Activated T-helper 2 cell treated with anti-CD3 and anti-CD28 coated beads, Interferon-gamma antibody, Interleukin-2, Interleukin-4, amounts not matched to agents 10 μg/mL and 5 μg/mL and 100 μg/mL, durations not matched to agents 14 hours and 24 hours and 36 hours (primary cell): ENCODE measurements at regions not wholly inside any gene's neighbourhood (a gene's known extent, or its start where the extent isn't known, plus 50 kb on each side); places are given as distances from the start of the nearest gene placed in this dataset.
"Not testable (repeated sequence)": the region's sequence is repeated elsewhere in the genome, so short reads cannot be mapped to it uniquely, and the experiment has no call there.

Experiments used
- DNase-seq: peaks from one replicate; pipeline ENCODE4 v3.0.0; 2021; ENCODE audit warnings: low spot score
- H3K27ac Mint-ChIP-seq: one replicate; pipeline ENCODE4 v1.8.0; 2021; ENCODE audit warnings: mixed read lengths
- H3K27me3 Mint-ChIP-seq: one replicate; pipeline ENCODE4 v1.8.0; 2021; ENCODE audit warnings: low read depth, mixed read lengths
- H3K36me3 Mint-ChIP-seq: one replicate; pipeline ENCODE4 v1.8.0; 2021; ENCODE audit warnings: low read depth, mixed read lengths
- H3K4me1 Mint-ChIP-seq: one replicate; pipeline ENCODE4 v1.8.0; 2021; ENCODE audit warnings: low read depth, mixed read lengths
- H3K4me3 Mint-ChIP-seq: one replicate; pipeline ENCODE4 v1.8.0; 2021; ENCODE audit warnings: low read depth, mild to moderate bottlenecking, moderate library complexity, mixed read lengths
- H3K9me3 Mint-ChIP-seq: one replicate; pipeline ENCODE4 v1.8.0; 2021; ENCODE audit warnings: mixed read lengths
- intact Hi-C: fragments of 100-400 bp; cut with micrococcal nuclease; formaldehyde crosslinking; loops from one replicate; pipeline ENCODE4 v1.15.1; 2023

GRCh38 chr21:35397781-35398180 is 348.7 kb upstream of the RUNX1 start:
- peaks cover 34% of the 10 kb centered on the region for H3K4me1 Mint-ChIP-seq
- intact Hi-C loops: no loop called here
- no peaks in the 10 kb centered on the region for H3K27me3 Mint-ChIP-seq
- DNase-seq: no peak
- no peak overlapping the region for H3K4me3 Mint-ChIP-seq
- no peak overlapping the region for H3K27ac Mint-ChIP-seq
- H3K36me3 Mint-ChIP-seq: no peaks in the 10 kb centered on the region
- no peaks in the 10 kb centered on the region for H3K9me3 Mint-ChIP-seq

GRCh38 chr21:35396655-35397054 is 347.6 kb upstream of the RUNX1 start:
- no peak for DNase-seq
- intact Hi-C loops: no loop called here
- Mint-ChIP-seq H3K4me3 (no peak overlapping the region), H3K27me3 (no peaks in the 10 kb centered on the region), H3K9me3 (no peaks in the 10 kb centered on the region), H3K4me1 (peaks cover 34% of the 10 kb centered on the region), H3K27ac (no peak overlapping the region), H3K36me3 (no peaks in the 10 kb centered on the region)

GRCh38 chr21:35395728-35396127 is 346.6 kb upstream of the RUNX1 start:
- intact Hi-C loops: loop anchor here (1.0 to 2.0 kb wide), 2 partner anchors 53 to 173 kb away; no protein-coding TSS in a partner anchor
- Mint-ChIP-seq H3K4me3 (no peak overlapping the region), H3K9me3 (peaks cover 4% of the 10 kb centered on the region), H3K4me1 (peaks cover 36% of the 10 kb centered on the region), H3K36me3 (no peaks in the 10 kb centered on the region), H3K27me3 (no peaks in the 10 kb centered on the region), H3K27ac (no peak overlapping the region)
- no peak for DNase-seq

GRCh38 chr21:35394634-35395369 is 345.7 kb upstream of the RUNX1 start:
- Mint-ChIP-seq H3K4me1 (peaks cover 31% of the 10 kb centered on the region), H3K27me3 (no peaks in the 10 kb centered on the region), H3K27ac (peak overlapping the region; percentile 28), H3K9me3 (peaks cover 4% of the 10 kb centered on the region), H3K4me3 (no peak overlapping the region), H3K36me3 (no peaks in the 10 kb centered on the region)
- DNase-seq: no peak
- intact Hi-C loops: loop anchor here (1.0 to 2.0 kb wide), 2 partner anchors 52 to 173 kb away; no protein-coding TSS in a partner anchor

- Mint-ChIP-seq H3K9me3 (peaks cover 4% of the 10 kb centered on the region), H3K4me1 (peaks cover 26% of the 10 kb centered on the region), H3K27ac (no peak overlapping the region), H3K4me3 (no peak overlapping the region), H3K36me3 (no peaks in the 10 kb centered on the region), H3K27me3 (no peaks in the 10 kb centered on the region)
- intact Hi-C loops: loop anchor here (2.0 kb wide), 1 partner anchor 51 kb away; no protein-coding TSS in a partner anchor
- DNase-seq: no peak
Observed at GRCh38 chr21:35394049-35394448, 344.9 kb upstream of the RUNX1 start.

- DNase-seq: no peak
- Mint-ChIP-seq H3K27ac (no peak overlapping the region), H3K4me1 (peaks cover 13% of the 10 kb centered on the region), H3K27me3 (no peaks in the 10 kb centered on the region), H3K4me3 (no peak overlapping the region), H3K36me3 (no peaks in the 10 kb centered on the region), H3K9me3 (peaks cover 13% of the 10 kb centered on the region)
- intact Hi-C loops: no loop called here
Observed at GRCh38 chr21:35390013-35390776, 341.1 kb upstream of the RUNX1 start.

GRCh38 chr21:35386491-35387079 is 337.5 kb upstream of the RUNX1 start:
- intact Hi-C loops: no loop called here
- Mint-ChIP-seq H3K27me3 (no peaks in the 10 kb centered on the region), H3K4me3 (no peak overlapping the region), H3K27ac (no peak overlapping the region), H3K9me3 (peaks cover 13% of the 10 kb centered on the region), H3K36me3 (no peaks in the 10 kb centered on the region), H3K4me1 (peaks cover 6% of the 10 kb centered on the region)
- DNase-seq: no peak

GRCh38 chr21:35384375-35384774 is 335.3 kb upstream of the RUNX1 start:
- H3K27me3 Mint-ChIP-seq: no peaks in the 10 kb centered on the region
- intact Hi-C loops: no loop called here
- H3K9me3 Mint-ChIP-seq: peaks cover 9% of the 10 kb centered on the region
- DNase-seq: no peak
- H3K27ac Mint-ChIP-seq: no peak overlapping the region
- no peaks in the 10 kb centered on the region for H3K4me1 Mint-ChIP-seq
- no peak overlapping the region for H3K4me3 Mint-ChIP-seq
- H3K36me3 Mint-ChIP-seq: no peaks in the 10 kb centered on the region

GRCh38 chr21:35382696-35383095 is 333.6 kb upstream of the RUNX1 start:
- no peaks in the 10 kb centered on the region for H3K27me3 Mint-ChIP-seq
- H3K36me3 Mint-ChIP-seq: no peaks in the 10 kb centered on the region
- intact Hi-C loops: no loop called here
- no peaks in the 10 kb centered on the region for H3K9me3 Mint-ChIP-seq
- H3K27ac Mint-ChIP-seq: no peak overlapping the region
- no peak for DNase-seq
- no peaks in the 10 kb centered on the region for H3K4me1 Mint-ChIP-seq
- no peak overlapping the region for H3K4me3 Mint-ChIP-seq

GRCh38 chr21:35381743-35382310 is 332.7 kb upstream of the RUNX1 start:
- H3K4me3 Mint-ChIP-seq: no peak overlapping the region
- H3K27me3 Mint-ChIP-seq: no peaks in the 10 kb centered on the region
- no peak overlapping the region for H3K27ac Mint-ChIP-seq
- no peaks in the 10 kb centered on the region for H3K36me3 Mint-ChIP-seq
- no peak for DNase-seq
- no peaks in the 10 kb centered on the region for H3K9me3 Mint-ChIP-seq
- no peaks in the 10 kb centered on the region for H3K4me1 Mint-ChIP-seq
- intact Hi-C loops: no loop called here

GRCh38 chr21:35380304-35380703 is 331.2 kb upstream of the RUNX1 start:
- H3K4me1 Mint-ChIP-seq, intact Hi-C loops, H3K9me3 Mint-ChIP-seq, H3K4me3 Mint-ChIP-seq, H3K27me3 Mint-ChIP-seq, H3K27ac Mint-ChIP-seq, H3K36me3 Mint-ChIP-seq, DNase-seq: not testable (repeated sequence)

GRCh38 chr21:35378881-35379280 is 329.8 kb upstream of the RUNX1 start:
- DNase-seq: no peak
- H3K27ac Mint-ChIP-seq: no peak overlapping the region
- H3K36me3 Mint-ChIP-seq: no peaks in the 10 kb centered on the region
- no peaks in the 10 kb centered on the region for H3K9me3 Mint-ChIP-seq
- intact Hi-C loops: no loop called here
- no peak overlapping the region for H3K4me3 Mint-ChIP-seq
- H3K27me3 Mint-ChIP-seq: no peaks in the 10 kb centered on the region
- H3K4me1 Mint-ChIP-seq: peaks cover 2% of the 10 kb centered on the region
